ENCODE measurements at regions not wholly inside any gene's neighbourhood (a gene's known extent, or its start where the extent isn't known, plus 50 kb on each side); places are given as distances from the start of the nearest gene placed in this dataset.

- TF ChIP-seq CTCF (conservative IDR thresholded peaks at IDR 0.05) (no peak), ZFX (IDR thresholded peaks at IDR 0.05) (no peak)
These were observed 111.5 kb downstream of the NPTX2 start for GRCh38 chr7:98728555-98728954.
